ENCODE measurements at regions not wholly inside any gene's neighbourhood (a gene's known extent, or its start where the extent isn't known, plus 50 kb on each side); places are given as distances from the start of the nearest gene placed in this dataset.

DNA sequence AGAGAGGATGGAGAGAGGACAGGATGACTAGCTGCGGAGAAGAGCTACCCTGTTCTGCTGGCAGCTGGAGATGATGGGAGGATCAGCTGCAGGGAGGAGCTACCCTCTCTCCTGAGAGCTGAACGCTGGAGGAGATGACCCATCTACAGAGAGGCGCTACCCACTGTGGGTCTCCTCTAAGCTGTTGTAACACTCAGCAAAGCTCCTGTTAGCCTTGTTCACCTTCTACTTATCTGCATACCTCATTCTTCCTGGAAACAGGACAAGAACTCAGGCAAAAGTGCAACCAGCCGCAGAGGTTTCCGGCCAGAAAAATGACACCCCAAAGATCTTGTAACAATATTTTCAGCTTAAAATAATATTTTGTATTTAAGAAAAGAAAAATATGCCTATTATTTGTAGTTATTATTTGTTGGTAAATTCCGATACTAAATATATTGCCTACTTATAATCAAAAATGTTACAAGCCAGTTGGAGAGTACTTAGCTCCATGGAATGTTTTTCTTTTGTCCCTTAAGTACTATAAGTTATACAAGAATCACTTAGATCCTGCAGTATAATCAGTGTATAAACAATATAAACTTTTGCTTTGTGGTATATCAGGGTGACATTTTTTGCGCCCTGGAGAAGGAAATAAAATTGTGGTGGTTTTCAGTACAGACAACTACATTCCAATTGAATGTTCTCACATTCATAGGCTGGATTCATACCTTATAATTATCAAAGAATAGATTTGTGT lies 1188.0 kb upstream of the CADM2 start:
- no peaks in the 10 kb centered on the region for H3K27me3 ChIP-seq (ENCODE audit: insufficient read depth, low read depth)
- no peak overlapping the region for H3K27ac ChIP-seq
- H2AFZ ChIP-seq (ENCODE audit: low read depth): no peak overlapping the region
- H3K4me3 ChIP-seq (IDR thresholded peaks at IDR 0.05; ENCODE audit: insufficient read depth, low read depth, low read length): no peak overlapping the region
- TF ChIP-seq, protein P1, sequence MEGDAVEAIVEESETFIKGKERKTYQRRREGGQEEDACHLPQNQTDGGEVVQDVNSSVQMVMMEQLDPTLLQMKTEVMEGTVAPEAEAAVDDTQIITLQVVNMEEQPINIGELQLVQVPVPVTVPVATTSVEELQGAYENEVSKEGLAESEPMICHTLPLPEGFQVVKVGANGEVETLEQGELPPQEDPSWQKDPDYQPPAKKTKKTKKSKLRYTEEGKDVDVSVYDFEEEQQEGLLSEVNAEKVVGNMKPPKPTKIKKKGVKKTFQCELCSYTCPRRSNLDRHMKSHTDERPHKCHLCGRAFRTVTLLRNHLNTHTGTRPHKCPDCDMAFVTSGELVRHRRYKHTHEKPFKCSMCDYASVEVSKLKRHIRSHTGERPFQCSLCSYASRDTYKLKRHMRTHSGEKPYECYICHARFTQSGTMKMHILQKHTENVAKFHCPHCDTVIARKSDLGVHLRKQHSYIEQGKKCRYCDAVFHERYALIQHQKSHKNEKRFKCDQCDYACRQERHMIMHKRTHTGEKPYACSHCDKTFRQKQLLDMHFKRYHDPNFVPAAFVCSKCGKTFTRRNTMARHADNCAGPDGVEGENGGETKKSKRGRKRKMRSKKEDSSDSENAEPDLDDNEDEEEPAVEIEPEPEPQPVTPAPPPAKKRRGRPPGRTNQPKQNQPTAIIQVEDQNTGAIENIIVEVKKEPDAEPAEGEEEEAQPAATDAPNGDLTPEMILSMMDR (conservative IDR thresholded peaks at IDR 0.05; ENCODE audit: low read depth, low read length): no peak
- no peak overlapping the region for H3K4me2 ChIP-seq
- no peaks in the 10 kb centered on the region for H3K79me2 ChIP-seq (ENCODE audit: insufficient read depth, low read depth)
- H3K9ac ChIP-seq: no peak overlapping the region
- no peaks in the 10 kb centered on the region for H4K20me1 ChIP-seq (ENCODE audit: insufficient read depth)
- H3K4me1 ChIP-seq (ENCODE audit: low read depth, poor library complexity, severe bottlenecking): no peaks in the 10 kb centered on the region
- no peaks in the 10 kb centered on the region for H3K36me3 ChIP-seq (ENCODE audit: insufficient read depth)

DNA sequence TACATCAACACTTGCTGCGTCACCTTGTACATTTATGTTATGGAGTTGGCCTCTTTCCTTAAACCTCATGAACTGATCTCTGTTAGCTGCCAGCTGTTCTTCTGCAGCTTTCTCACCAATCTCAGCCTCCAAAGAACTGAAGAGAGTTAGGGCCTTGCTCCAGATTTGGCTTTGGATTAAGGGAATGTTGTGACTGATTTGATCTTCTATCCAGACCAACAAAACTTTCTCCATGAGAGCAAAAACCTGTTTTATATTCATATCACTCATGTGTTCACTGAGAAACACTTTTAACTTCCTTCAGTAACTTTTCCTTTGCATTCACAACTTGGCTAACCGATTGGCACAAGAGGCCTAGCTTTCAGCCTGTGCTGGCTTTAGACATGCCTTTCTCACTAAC lies 1156.0 kb upstream of the CADM2 start:
- no peaks in the 10 kb centered on the region for H3K79me2 ChIP-seq (ENCODE audit: insufficient read depth, low read depth)
- no peak overlapping the region for H3K27ac ChIP-seq
- TF ChIP-seq, protein P1 (conservative IDR thresholded peaks at IDR 0.05; ENCODE audit: low read depth, low read length): no peak
- H4K20me1 ChIP-seq (ENCODE audit: insufficient read depth): no peaks in the 10 kb centered on the region
- H3K4me3 ChIP-seq (IDR thresholded peaks at IDR 0.05; ENCODE audit: insufficient read depth, low read depth, low read length): no peak overlapping the region
- H3K27me3 ChIP-seq (ENCODE audit: insufficient read depth, low read depth): no peaks in the 10 kb centered on the region
- H2AFZ ChIP-seq (ENCODE audit: low read depth): no peak overlapping the region
- no peak overlapping the region for H3K4me2 ChIP-seq
- H3K36me3 ChIP-seq (ENCODE audit: insufficient read depth): no peaks in the 10 kb centered on the region
- H3K9ac ChIP-seq: no peak overlapping the region
- H3K4me1 ChIP-seq (ENCODE audit: low read depth, poor library complexity, severe bottlenecking): no peaks in the 10 kb centered on the region

GRCh38 chr3:83807511-83807910 lies 1151.3 kb upstream of the CADM2 start:
- no peak overlapping the region for H3K4me3 ChIP-seq (IDR thresholded peaks at IDR 0.05; ENCODE audit: insufficient read depth, low read depth, low read length)
- no peaks in the 10 kb centered on the region for H3K4me1 ChIP-seq (ENCODE audit: low read depth, poor library complexity, severe bottlenecking)
- H3K27me3 ChIP-seq (ENCODE audit: insufficient read depth, low read depth): no peaks in the 10 kb centered on the region
- no peaks in the 10 kb centered on the region for H3K79me2 ChIP-seq (ENCODE audit: insufficient read depth, low read depth)
- TF ChIP-seq, protein P1 (conservative IDR thresholded peaks at IDR 0.05; ENCODE audit: low read depth, low read length): no peak
- H2AFZ ChIP-seq (ENCODE audit: low read depth): no peak overlapping the region
- H3K4me2 ChIP-seq: no peak overlapping the region
- no peak overlapping the region for H3K27ac ChIP-seq
- no peaks in the 10 kb centered on the region for H3K36me3 ChIP-seq (ENCODE audit: insufficient read depth)
- no peaks in the 10 kb centered on the region for H4K20me1 ChIP-seq (ENCODE audit: insufficient read depth)
- H3K9ac ChIP-seq: no peak overlapping the region

GRCh38 chr3:83813176-83813575 lies 1145.6 kb upstream of the CADM2 start:
- no peak overlapping the region for H2AFZ ChIP-seq (ENCODE audit: low read depth)
- TF ChIP-seq, protein P1 (conservative IDR thresholded peaks at IDR 0.05; ENCODE audit: low read depth, low read length): no peak

More at GRCh38 chr3:83813176-83813575, 1145.6 kb upstream of the CADM2 start:
- Histone ChIP-seq H4K20me1 (ENCODE audit: insufficient read depth) (no peaks in the 10 kb centered on the region), H3K79me2 (ENCODE audit: insufficient read depth, low read depth) (no peaks in the 10 kb centered on the region), H3K27ac (no peak overlapping the region), H3K36me3 (ENCODE audit: insufficient read depth) (no peaks in the 10 kb centered on the region), H3K27me3 (ENCODE audit: insufficient read depth, low read depth) (no peaks in the 10 kb centered on the region), H3K4me2 (no peak overlapping the region), H3K4me3 (IDR thresholded peaks at IDR 0.05; ENCODE audit: insufficient read depth, low read depth, low read length) (no peak overlapping the region), H3K4me1 (ENCODE audit: low read depth, poor library complexity, severe bottlenecking) (no peaks in the 10 kb centered on the region), H3K9ac (no peak overlapping the region)
